ENCODE measurements at regions not wholly inside any gene's neighbourhood (a gene's known extent, or its start where the extent isn't known, plus 50 kb on each side); places are given as distances from the start of the nearest gene placed in this dataset.

DNA sequence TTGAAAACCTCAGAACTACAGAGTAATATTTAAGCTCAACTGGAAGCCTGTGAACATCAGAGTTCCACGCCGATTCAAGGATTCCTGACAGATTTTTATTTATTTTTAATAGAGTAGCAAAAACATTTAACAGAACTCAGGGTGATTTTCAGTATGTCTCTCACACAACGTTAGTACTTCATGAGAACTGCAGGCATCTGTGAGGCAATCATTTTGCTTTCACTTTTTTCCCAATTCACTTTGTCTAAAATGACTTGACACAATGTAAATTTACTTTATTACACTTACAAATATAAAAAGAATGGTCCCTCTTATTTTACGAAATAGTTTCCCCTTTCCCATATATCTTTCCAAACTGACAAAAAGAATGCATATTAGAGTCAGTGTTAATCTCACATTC lies 869.5 kb upstream of the EPHA5 start:
- intact Hi-C loops (cut with DNase I; ENCODE audit: low total_unique reads) (no loop called here), in situ Hi-C loops (cut with MboI; ENCODE audit: low pct_ligation_motif_present in 1 of 4, low pct_unique_long_range_greater_than_20kb in 1 of 4, low sequenced_read_pairs in 3 of 4) (no loop called here)
- no peak for DNase-seq
- H3K9me3 ChIP-seq: no peaks in the 10 kb centered on the region
- no peaks in the 10 kb centered on the region for H3K4me1 ChIP-seq
- H3K4me3 ChIP-seq: no peak overlapping the region
- TF ChIP-seq POLR2AphosphoS5 (IDR thresholded peaks at IDR 0.05) (no peak), EP300 (IDR thresholded peaks at IDR 0.05; ENCODE audit: low read depth) (no peak), POLR2A (IDR thresholded peaks at IDR 0.05) (no peak)
- TF ChIP-seq, protein P1, sequence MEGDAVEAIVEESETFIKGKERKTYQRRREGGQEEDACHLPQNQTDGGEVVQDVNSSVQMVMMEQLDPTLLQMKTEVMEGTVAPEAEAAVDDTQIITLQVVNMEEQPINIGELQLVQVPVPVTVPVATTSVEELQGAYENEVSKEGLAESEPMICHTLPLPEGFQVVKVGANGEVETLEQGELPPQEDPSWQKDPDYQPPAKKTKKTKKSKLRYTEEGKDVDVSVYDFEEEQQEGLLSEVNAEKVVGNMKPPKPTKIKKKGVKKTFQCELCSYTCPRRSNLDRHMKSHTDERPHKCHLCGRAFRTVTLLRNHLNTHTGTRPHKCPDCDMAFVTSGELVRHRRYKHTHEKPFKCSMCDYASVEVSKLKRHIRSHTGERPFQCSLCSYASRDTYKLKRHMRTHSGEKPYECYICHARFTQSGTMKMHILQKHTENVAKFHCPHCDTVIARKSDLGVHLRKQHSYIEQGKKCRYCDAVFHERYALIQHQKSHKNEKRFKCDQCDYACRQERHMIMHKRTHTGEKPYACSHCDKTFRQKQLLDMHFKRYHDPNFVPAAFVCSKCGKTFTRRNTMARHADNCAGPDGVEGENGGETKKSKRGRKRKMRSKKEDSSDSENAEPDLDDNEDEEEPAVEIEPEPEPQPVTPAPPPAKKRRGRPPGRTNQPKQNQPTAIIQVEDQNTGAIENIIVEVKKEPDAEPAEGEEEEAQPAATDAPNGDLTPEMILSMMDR (IDR thresholded peaks at IDR 0.05): no peak
- no peak overlapping the region for H3K27ac ChIP-seq
- WGBS, 2 donors (ENCODE audit: low coverage in 1 of 2): 46 to 54% methylated on average over 4 of the region's 4 CpGs
- H3K36me3 ChIP-seq: no peaks in the 10 kb centered on the region
- H3K27me3 ChIP-seq: no peaks in the 10 kb centered on the region

DNA sequence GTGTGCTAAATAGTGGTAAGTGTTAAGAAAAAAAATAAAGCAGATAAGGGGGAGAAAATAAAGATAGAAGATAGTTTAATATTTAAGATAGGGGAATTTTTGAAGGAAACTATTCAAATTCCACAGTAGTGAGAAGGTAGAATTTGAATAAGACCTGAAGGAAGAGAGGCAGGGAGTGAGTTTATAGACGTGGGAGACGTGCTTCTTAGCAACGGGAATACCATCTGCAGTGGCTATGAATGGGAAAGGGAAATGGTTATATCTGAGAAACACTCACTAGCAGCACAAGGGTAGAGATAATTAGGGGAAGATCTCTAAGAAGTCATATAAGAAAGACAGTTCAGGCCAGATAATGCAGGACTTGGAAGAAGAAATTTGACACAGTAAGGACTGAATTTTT lies 854.5 kb upstream of the EPHA5 start:
- intact Hi-C loops (cut with DNase I; ENCODE audit: low total_unique reads) (no loop called here), in situ Hi-C loops (cut with MboI; ENCODE audit: low pct_ligation_motif_present in 1 of 4, low pct_unique_long_range_greater_than_20kb in 1 of 4, low sequenced_read_pairs in 3 of 4) (no loop called here)
- H3K9me3 ChIP-seq: no peaks in the 10 kb centered on the region
- H3K27ac ChIP-seq: no peak overlapping the region
- no peaks in the 10 kb centered on the region for H3K36me3 ChIP-seq
- H3K27me3 ChIP-seq: no peaks in the 10 kb centered on the region
- H3K4me1 ChIP-seq: no peaks in the 10 kb centered on the region
- TF ChIP-seq, protein P1 (IDR thresholded peaks at IDR 0.05): no peak
- no peak for TF ChIP-seq POLR2A (IDR thresholded peaks at IDR 0.05)
- TF ChIP-seq POLR2AphosphoS5 (IDR thresholded peaks at IDR 0.05): no peak
- no peak for TF ChIP-seq EP300 (IDR thresholded peaks at IDR 0.05; ENCODE audit: low read depth)
- no peak overlapping the region for H3K4me3 ChIP-seq
- WGBS, 2 donors (ENCODE audit: low coverage in 1 of 2): 79 to 90% methylated on average over 3 of the region's 3 CpGs
- DNase-seq: no peak

DNA sequence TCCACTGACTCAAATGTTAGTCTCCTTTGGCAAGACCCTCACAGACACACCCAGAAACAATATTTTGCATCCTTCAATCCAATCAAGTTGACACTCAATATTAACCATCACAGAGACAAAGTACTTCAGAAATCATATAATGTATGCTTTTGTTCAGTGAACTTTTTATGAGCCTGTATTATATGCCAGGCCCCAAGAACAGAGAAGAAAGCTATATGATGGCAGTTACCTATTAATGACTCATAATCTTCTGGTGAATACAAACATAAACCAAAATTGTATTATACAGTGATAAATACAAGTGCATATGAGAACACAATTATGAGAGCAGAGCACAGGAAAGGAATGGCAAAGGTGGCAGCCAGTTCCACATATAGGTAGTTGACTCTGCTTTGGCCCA lies 852.0 kb upstream of the EPHA5 start:
- Histone ChIP-seq H3K9me3 (no peaks in the 10 kb centered on the region), H3K36me3 (no peaks in the 10 kb centered on the region), H3K4me1 (no peaks in the 10 kb centered on the region), H3K27ac (no peak overlapping the region), H3K4me3 (no peak overlapping the region), H3K27me3 (no peaks in the 10 kb centered on the region)
- intact Hi-C loops (cut with DNase I; ENCODE audit: low total_unique reads) (no loop called here), in situ Hi-C loops (cut with MboI; ENCODE audit: low pct_ligation_motif_present in 1 of 4, low pct_unique_long_range_greater_than_20kb in 1 of 4, low sequenced_read_pairs in 3 of 4) (no loop called here)
- no peak for DNase-seq
- TF ChIP-seq EP300 (IDR thresholded peaks at IDR 0.05; ENCODE audit: low read depth): no peak
- TF ChIP-seq, protein P1 (IDR thresholded peaks at IDR 0.05): no peak
- TF ChIP-seq POLR2A (IDR thresholded peaks at IDR 0.05): no peak
- TF ChIP-seq POLR2AphosphoS5 (IDR thresholded peaks at IDR 0.05): no peak

DNA sequence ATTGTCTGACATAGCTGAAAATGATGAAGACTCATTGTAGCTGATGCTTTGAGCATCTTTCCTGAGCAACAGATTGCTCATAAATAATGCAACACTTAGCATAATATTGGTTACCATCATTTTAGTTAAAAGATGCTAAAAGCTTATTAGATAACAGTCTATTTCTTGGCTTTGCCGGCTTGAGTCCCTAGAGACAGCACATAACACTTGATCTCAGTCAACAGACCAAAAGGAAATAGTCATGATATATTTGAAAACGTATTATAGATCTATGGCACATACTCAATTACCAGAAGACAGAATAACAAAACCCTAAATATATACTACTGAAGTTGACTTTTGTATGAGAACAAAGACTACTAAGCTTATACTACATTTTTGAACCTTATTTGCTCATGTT lies 846.7 kb upstream of the EPHA5 start:
- no peaks in the 10 kb centered on the region for H3K9me3 ChIP-seq
- in situ Hi-C loops (cut with MboI; ENCODE audit: low pct_ligation_motif_present in 1 of 4, low pct_unique_long_range_greater_than_20kb in 1 of 4, low sequenced_read_pairs in 3 of 4) (no loop called here), intact Hi-C loops (cut with DNase I; ENCODE audit: low total_unique reads) (no loop called here)
- no peaks in the 10 kb centered on the region for H3K4me1 ChIP-seq
- no peak overlapping the region for H3K27ac ChIP-seq
- H3K4me3 ChIP-seq: no peak overlapping the region
- TF ChIP-seq POLR2AphosphoS5 (IDR thresholded peaks at IDR 0.05) (no peak), POLR2A (IDR thresholded peaks at IDR 0.05) (no peak), EP300 (IDR thresholded peaks at IDR 0.05; ENCODE audit: low read depth) (no peak)
- TF ChIP-seq, protein P1 (IDR thresholded peaks at IDR 0.05): no peak
- no peaks in the 10 kb centered on the region for H3K27me3 ChIP-seq
- WGBS, 2 donors (ENCODE audit: low coverage in 1 of 2): 66 to 83% methylated on average over 2 of the region's 2 CpGs
- DNase-seq: no peak
- H3K36me3 ChIP-seq: no peaks in the 10 kb centered on the region
